SK-N-SH (cell line): ENCODE measurements at regions not wholly inside any gene's neighbourhood (a gene's known extent, or its start where the extent isn't known, plus 50 kb on each side); places are given as distances from the start of the nearest gene placed in this dataset.

ENCODE experiments used
- CTCF ChIA-PET: fragments of 300-600, 350-600 bp; formaldehyde crosslinking; extraction: SDS; loops from one replicate; lab custom pipeline; 2021; lab: Yijun Ruan, JAX
- POLR2A ChIA-PET: fragments of 350-600 bp; sonication (Branson Sonifier 250); formaldehyde crosslinking; extraction: SDS; loops from one replicate; lab custom pipeline; 2020; ENCODE audit warnings: antibody characterized with exemption, inconsistent platforms; lab: Yijun Ruan, JAX
- DNase-seq: peaks from one replicate; pipeline ENCODE4 v3.0.0; 2012
- H2AFZ ChIP-seq: fragments of 200-600 bp; sonication (generic); 2 replicates; pipeline ENCODE4 v1.8.1; 2016; ENCODE audit warnings: antibody characterized with exemption, mild to moderate bottlenecking, low read depth
- H3F3A ChIP-seq: fragments of 200-600 bp; sonication (generic); replicated peaks from 2 replicates; pipeline ENCODE3; 2016; ENCODE audit warnings: antibody characterized with exemption, mild to moderate bottlenecking; ENCODE audit not compliant: insufficient read depth
- H3K27ac ChIP-seq, 2 experiments: fragments of 200-500 bp in 1 of 2; fragments of 200-600 bp in 1 of 2; sonication (Bioruptor generic) in 1 of 2; sonication (generic), shearing (Covaris generic) in 1 of 2; 2 replicates each; pipeline versions ENCODE4 v1.5.1 to v1.6.1; 2014 to 2016; ENCODE audit warnings: low read depth in 2 of 2, inconsistent platforms in 1 of 2, low read length in 1 of 2, mild to moderate bottlenecking in 1 of 2, mixed read lengths in 1 of 2
- H3K27me3 ChIP-seq: fragments of 200-600 bp; sonication (generic), shearing (Covaris generic); 2 replicates; pipeline ENCODE4 v1.6.1; 2016; ENCODE audit warnings: mixed run types; ENCODE audit not compliant: insufficient read depth
- H3K36me3 ChIP-seq, 2 experiments: fragments of 200-500 bp in 1 of 2; fragments of 200-600 bp in 1 of 2; sonication (Bioruptor generic) in 1 of 2; sonication (generic) in 1 of 2; replicated peaks in 1 of 2; 2 replicates each; pipeline versions ENCODE3 to v1.5.1; 2014 to 2016; ENCODE audit warnings: low read length in 1 of 2, mild to moderate bottlenecking in 1 of 2; ENCODE audit not compliant: insufficient read depth in 2 of 2, control insufficient read depth in 1 of 2
- H3K4me1 ChIP-seq, 2 experiments: fragments of 200-500 bp in 1 of 2; fragments of 200-600 bp in 1 of 2; sonication (Bioruptor generic) in 1 of 2; sonication (generic), shearing (Covaris generic) in 1 of 2; 2 replicates each; pipeline versions ENCODE4 v1.5.1 to v1.6.1; 2014 to 2016; ENCODE audit warnings: low read depth in 1 of 2, low read length in 1 of 2, mixed run types in 1 of 2; ENCODE audit not compliant: insufficient read depth in 2 of 2, control insufficient read depth in 1 of 2
- H3K4me2 ChIP-seq: fragments of 200-600 bp; sonication (generic), shearing (Covaris generic); 2 replicates; pipeline ENCODE4 v1.6.1; 2017; ENCODE audit warnings: mixed run types
- H3K4me3 ChIP-seq, 2 experiments: fragments of 200-500 bp in 1 of 2; fragments of 200-600 bp in 1 of 2; sonication (Bioruptor generic) in 1 of 2; sonication (generic), shearing (Covaris generic) in 1 of 2; 2 replicates each; pipeline versions ENCODE4 v1.5.1 to v1.8.1; 2014 to 2016; ENCODE audit warnings: low read depth in 2 of 2, inconsistent platforms in 1 of 2, low read length in 1 of 2, mild to moderate bottlenecking in 1 of 2, mixed read lengths in 1 of 2, moderate library complexity in 1 of 2
- H3K79me2 ChIP-seq: fragments of 200-600 bp; sonication (generic); 2 replicates; pipeline ENCODE4 v1.8.1; 2017; ENCODE audit warnings: mild to moderate bottlenecking; ENCODE audit not compliant: insufficient read depth
- H3K9ac ChIP-seq: fragments of 200-600 bp; sonication (generic); 2 replicates; pipeline ENCODE4 v1.6.1; 2017; ENCODE audit warnings: mixed run types
- H3K9me2 ChIP-seq: fragments of 200-600 bp; sonication (generic); 2 replicates; pipeline ENCODE4 v1.6.1; 2017; ENCODE audit warnings: mixed run types
- H3K9me3 ChIP-seq: fragments of 200-600 bp; sonication (generic); 2 replicates; pipeline ENCODE4 v1.6.1; 2017; ENCODE audit warnings: mixed run types, mild to moderate bottlenecking, moderate library complexity
- H4K20me1 ChIP-seq: fragments of 200-600 bp; sonication (generic); 2 replicates; pipeline ENCODE4 v1.6.1; 2017; ENCODE audit warnings: mild to moderate bottlenecking, mixed run types; ENCODE audit not compliant: insufficient read depth
- EP300 ChIP-seq, 2 experiments: IDR thresholded peaks; 2 replicates each; pipeline versions ENCODE4 v1.4.0 to v1.6.1; 2012; ENCODE audit warnings: borderline replicate concordance in 1 of 2, low read depth in 1 of 2, low read length in 1 of 2
- FOXJ3 ChIP-seq: sonication (generic); formaldehyde crosslinking; IDR thresholded peaks from 2 replicates; pipeline ENCODE4 v1.5.1; 2020; ENCODE audit warnings: mild to moderate bottlenecking, missing genetic modification reagents
- GABPA ChIP-seq: IDR thresholded peaks from 2 replicates; pipeline ENCODE4 v1.4.0; 2012; ENCODE audit warnings: low read depth, mild to moderate bottlenecking
- NFIC ChIP-seq: IDR thresholded peaks from 2 replicates; pipeline ENCODE4 v1.4.0; 2012; ENCODE audit warnings: borderline replicate concordance
- POLR2AphosphoS5 ChIP-seq: IDR thresholded peaks from 2 replicates; pipeline ENCODE4 v1.6.1; 2012; ENCODE audit warnings: low read depth, low read length
- RFX5 ChIP-seq: IDR thresholded peaks from 2 replicates; pipeline ENCODE4 v1.6.1; 2012; ENCODE audit warnings: mild to moderate bottlenecking, improper control_type of control experiment, low read length
- RXRA ChIP-seq: IDR thresholded peaks from 2 replicates; pipeline ENCODE4 v1.4.0; 2012; ENCODE audit warnings: low read depth, mild to moderate bottlenecking, borderline replicate concordance
- SMC3 ChIP-seq: IDR thresholded peaks from 2 replicates; pipeline ENCODE4 v1.6.1; 2012; ENCODE audit warnings: low read depth, low read length, improper control_type of control experiment
- TAF1 ChIP-seq: IDR thresholded peaks from 2 replicates; pipeline ENCODE4 v1.6.1; 2012; ENCODE audit warnings: low read depth, mild to moderate bottlenecking, low read length, moderate library complexity, borderline replicate concordance
- TCF12 ChIP-seq: IDR thresholded peaks from 2 replicates; pipeline ENCODE4 v1.4.0; 2012
- TEAD4 ChIP-seq: IDR thresholded peaks from 2 replicates; pipeline ENCODE4 v1.4.0; 2012; ENCODE audit warnings: mild to moderate bottlenecking, borderline replicate concordance; ENCODE audit not compliant: insufficient read depth
- WGBS: methylation state at CpG from one replicate; pipeline ENCODE4 v1.1.6; 2017; ENCODE audit warnings: low lambda C conversion rate; 5-methylcytosine and 5-hydroxymethylcytosine counted together
- TF ChIP-seq, protein P1 (sequence below): fragments of 200-600 bp; sonication (generic); IDR thresholded peaks from 2 replicates; pipeline ENCODE4 v1.6.1; 2017; ENCODE audit warnings: antibody characterized with exemption, mild to moderate bottlenecking, moderate library complexity
- TF ChIP-seq, protein P2 (sequence below): fragments of 150-350 bp; IDR thresholded peaks from 2 replicates; pipeline ENCODE4 v1.6.1; 2017; ENCODE audit warnings: antibody characterized with exemption, low read length, low read depth, borderline replicate concordance
- TF ChIP-seq, protein P3 (sequence below): IDR thresholded peaks from 2 replicates; pipeline ENCODE4 v1.6.1; 2012; ENCODE audit warnings: mild to moderate bottlenecking, low read depth, low read length, moderate library complexity
- TF ChIP-seq, protein P4 (sequence below): IDR thresholded peaks from 2 replicates; pipeline ENCODE4; 2012

DNA sequence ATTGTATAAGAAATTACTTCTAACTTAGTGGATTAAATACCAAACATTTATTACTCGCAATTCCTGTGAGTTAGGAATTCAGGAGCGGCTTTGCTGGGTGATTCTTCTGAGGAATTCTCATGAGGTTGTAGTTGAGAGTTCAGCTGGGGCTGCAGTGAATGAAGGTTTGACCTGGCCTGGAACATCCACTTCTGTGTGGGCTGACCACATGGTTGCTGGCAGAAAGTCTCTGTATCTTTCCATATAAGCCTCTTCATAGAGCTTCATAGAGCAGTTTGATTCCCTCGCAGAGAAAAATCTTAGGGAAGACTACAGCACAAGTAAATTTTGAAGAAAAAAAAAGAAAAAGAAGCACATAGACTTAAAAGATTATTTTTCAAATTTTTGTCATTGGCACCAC, 339.7 kb upstream of the NWD2 start:
- Histone ChIP-seq H3K9me2 (no peaks in the 10 kb centered on the region), H3K36me3 (no peaks in the 10 kb centered on the region), H4K20me1 (no peaks in the 10 kb centered on the region), H3K4me2 (no peak overlapping the region), H3K27ac (no peak overlapping the region), H3K4me1 (no peaks in the 10 kb centered on the region), H2AFZ (no peak overlapping the region), H3K9me3 (no peaks in the 10 kb centered on the region), H3K27me3 (no peaks in the 10 kb centered on the region; the same call in 1 of the 2 replicates), H3F3A (no peaks in the 10 kb centered on the region)
- DNase-seq, result no peak
- CTCF ChIA-PET, result no interaction called here
- TF ChIP-seq TAF1, result no peak
- TF ChIP-seq RXRA, result no peak
- TF ChIP-seq NFIC, result no peak
- TF ChIP-seq, protein P1, sequence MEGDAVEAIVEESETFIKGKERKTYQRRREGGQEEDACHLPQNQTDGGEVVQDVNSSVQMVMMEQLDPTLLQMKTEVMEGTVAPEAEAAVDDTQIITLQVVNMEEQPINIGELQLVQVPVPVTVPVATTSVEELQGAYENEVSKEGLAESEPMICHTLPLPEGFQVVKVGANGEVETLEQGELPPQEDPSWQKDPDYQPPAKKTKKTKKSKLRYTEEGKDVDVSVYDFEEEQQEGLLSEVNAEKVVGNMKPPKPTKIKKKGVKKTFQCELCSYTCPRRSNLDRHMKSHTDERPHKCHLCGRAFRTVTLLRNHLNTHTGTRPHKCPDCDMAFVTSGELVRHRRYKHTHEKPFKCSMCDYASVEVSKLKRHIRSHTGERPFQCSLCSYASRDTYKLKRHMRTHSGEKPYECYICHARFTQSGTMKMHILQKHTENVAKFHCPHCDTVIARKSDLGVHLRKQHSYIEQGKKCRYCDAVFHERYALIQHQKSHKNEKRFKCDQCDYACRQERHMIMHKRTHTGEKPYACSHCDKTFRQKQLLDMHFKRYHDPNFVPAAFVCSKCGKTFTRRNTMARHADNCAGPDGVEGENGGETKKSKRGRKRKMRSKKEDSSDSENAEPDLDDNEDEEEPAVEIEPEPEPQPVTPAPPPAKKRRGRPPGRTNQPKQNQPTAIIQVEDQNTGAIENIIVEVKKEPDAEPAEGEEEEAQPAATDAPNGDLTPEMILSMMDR, result no peak
- TF ChIP-seq TEAD4, result no peak
- TF ChIP-seq, protein P2, sequence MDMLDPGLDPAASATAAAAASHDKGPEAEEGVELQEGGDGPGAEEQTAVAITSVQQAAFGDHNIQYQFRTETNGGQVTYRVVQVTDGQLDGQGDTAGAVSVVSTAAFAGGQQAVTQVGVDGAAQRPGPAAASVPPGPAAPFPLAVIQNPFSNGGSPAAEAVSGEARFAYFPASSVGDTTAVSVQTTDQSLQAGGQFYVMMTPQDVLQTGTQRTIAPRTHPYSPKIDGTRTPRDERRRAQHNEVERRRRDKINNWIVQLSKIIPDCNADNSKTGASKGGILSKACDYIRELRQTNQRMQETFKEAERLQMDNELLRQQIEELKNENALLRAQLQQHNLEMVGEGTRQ, result no peak
- TF ChIP-seq EP300 (IDR thresholded peaks at IDR 0.05; ENCODE audit: borderline replicate concordance in 1 of 2, low read depth in 1 of 2, low read length in 1 of 2), result no peak
- TF ChIP-seq RFX5, result no peak
- no peak for TF ChIP-seq SMC3
- TF ChIP-seq, protein P3, sequence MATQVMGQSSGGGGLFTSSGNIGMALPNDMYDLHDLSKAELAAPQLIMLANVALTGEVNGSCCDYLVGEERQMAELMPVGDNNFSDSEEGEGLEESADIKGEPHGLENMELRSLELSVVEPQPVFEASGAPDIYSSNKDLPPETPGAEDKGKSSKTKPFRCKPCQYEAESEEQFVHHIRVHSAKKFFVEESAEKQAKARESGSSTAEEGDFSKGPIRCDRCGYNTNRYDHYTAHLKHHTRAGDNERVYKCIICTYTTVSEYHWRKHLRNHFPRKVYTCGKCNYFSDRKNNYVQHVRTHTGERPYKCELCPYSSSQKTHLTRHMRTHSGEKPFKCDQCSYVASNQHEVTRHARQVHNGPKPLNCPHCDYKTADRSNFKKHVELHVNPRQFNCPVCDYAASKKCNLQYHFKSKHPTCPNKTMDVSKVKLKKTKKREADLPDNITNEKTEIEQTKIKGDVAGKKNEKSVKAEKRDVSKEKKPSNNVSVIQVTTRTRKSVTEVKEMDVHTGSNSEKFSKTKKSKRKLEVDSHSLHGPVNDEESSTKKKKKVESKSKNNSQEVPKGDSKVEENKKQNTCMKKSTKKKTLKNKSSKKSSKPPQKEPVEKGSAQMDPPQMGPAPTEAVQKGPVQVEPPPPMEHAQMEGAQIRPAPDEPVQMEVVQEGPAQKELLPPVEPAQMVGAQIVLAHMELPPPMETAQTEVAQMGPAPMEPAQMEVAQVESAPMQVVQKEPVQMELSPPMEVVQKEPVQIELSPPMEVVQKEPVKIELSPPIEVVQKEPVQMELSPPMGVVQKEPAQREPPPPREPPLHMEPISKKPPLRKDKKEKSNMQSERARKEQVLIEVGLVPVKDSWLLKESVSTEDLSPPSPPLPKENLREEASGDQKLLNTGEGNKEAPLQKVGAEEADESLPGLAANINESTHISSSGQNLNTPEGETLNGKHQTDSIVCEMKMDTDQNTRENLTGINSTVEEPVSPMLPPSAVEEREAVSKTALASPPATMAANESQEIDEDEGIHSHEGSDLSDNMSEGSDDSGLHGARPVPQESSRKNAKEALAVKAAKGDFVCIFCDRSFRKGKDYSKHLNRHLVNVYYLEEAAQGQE, result no peak
- no peak for TF ChIP-seq TCF12
- TF ChIP-seq, all 33 proteins: peak for 0
- Histone ChIP-seq H3K79me2 (no peaks in the 10 kb centered on the region), H3K4me3 (no peak overlapping the region), H3K9ac (no peak overlapping the region)
- POLR2A ChIA-PET, result no interaction called here
- WGBS, result 29% methylated on average over 3 of the region's 3 CpGs

DNA sequence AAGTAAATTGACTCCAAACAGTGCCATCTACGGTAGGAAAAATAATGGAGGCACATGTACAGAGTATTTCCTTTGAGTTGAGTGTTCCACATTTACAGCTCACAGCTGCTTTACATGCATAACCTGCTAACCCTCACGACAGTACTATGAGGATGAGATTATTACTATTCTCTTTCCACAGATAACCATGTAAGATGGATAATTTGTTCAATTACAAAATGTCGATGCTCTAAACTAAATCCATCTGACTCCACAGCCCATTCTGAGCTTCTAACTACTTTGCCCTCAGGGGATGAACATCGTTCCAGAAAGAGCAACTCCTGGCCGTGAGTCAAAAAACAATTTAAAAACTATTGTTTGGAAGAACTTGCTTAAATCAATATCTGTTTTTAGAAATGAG, 330.4 kb upstream of the NWD2 start:
- POLR2A ChIA-PET, result no interaction called here
- DNase-seq, result no peak
- 2% methylated on average over 5 of the region's 5 CpGs for WGBS
- Histone ChIP-seq H3K27me3 (no peaks in the 10 kb centered on the region), H3K4me2 (no peak overlapping the region), H3F3A (no peaks in the 10 kb centered on the region), H3K4me3 (no peak overlapping the region), H3K9me3 (no peaks in the 10 kb centered on the region), H3K36me3 (no peaks in the 10 kb centered on the region), H3K9ac (no peak overlapping the region), H2AFZ (no peak overlapping the region), H3K27ac (no peak overlapping the region), H3K4me1 (no peaks in the 10 kb centered on the region), H3K79me2 (no peaks in the 10 kb centered on the region), H4K20me1 (no peaks in the 10 kb centered on the region), H3K9me2 (no peaks in the 10 kb centered on the region)
- CTCF ChIA-PET, result no interaction called here
- TF ChIP-seq FOXJ3 (CRISPR knock-in tag), result no peak
- no peak for TF ChIP-seq GABPA
- no peak for TF ChIP-seq TAF1
- no peak for TF ChIP-seq SMC3
- TF ChIP-seq POLR2AphosphoS5, result no peak
- TF ChIP-seq, protein P4, sequence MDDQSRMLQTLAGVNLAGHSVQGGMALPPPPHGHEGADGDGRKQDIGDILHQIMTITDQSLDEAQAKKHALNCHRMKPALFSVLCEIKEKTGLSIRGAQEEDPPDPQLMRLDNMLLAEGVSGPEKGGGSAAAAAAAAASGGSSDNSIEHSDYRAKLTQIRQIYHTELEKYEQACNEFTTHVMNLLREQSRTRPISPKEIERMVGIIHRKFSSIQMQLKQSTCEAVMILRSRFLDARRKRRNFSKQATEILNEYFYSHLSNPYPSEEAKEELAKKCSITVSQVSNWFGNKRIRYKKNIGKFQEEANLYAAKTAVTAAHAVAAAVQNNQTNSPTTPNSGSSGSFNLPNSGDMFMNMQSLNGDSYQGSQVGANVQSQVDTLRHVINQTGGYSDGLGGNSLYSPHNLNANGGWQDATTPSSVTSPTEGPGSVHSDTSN, result no peak
- TF ChIP-seq, protein P3, result no peak
